ENCODE measurements at regions not wholly inside any gene's neighbourhood (a gene's known extent, or its start where the extent isn't known, plus 50 kb on each side); places are given as distances from the start of the nearest gene placed in this dataset.
"Not testable (repeated sequence)": the region's sequence is repeated elsewhere in the genome, so short reads cannot be mapped to it uniquely, and the experiment has no call there.

- 82 to 89% (median 87%) methylated on average over 4 of the region's 4 CpGs for WGBS, 5 donors
- H3K27me3 ChIP-seq, result no peaks in the 10 kb centered on the region
- no peak overlapping the region for H3K27ac ChIP-seq
- no peak overlapping the region for H3K4me3 ChIP-seq
- no peak for TF ChIP-seq POLR2AphosphoS5 (IDR thresholded peaks at IDR 0.05)
- no peak for TF ChIP-seq POLR2A (IDR thresholded peaks at IDR 0.05)
- no peak for TF ChIP-seq EP300 (IDR thresholded peaks at IDR 0.05)
- no peak for TF ChIP-seq CTCF (IDR thresholded peaks at IDR 0.05)
- no peaks in the 10 kb centered on the region for H3K9me3 ChIP-seq
- no peaks in the 10 kb centered on the region for H3K36me3 ChIP-seq
- H3K4me1 ChIP-seq, result peaks cover 0 to 8% (median 0%) of the 10 kb centered on the region in 4 donors
- DNase-seq, result no peak
- intact Hi-C loops (cut with DNase I; ENCODE audit: low total_unique reads), result no loop called here
Measured at GRCh38 chr2:177000061-177000714, 212.4 kb upstream of the HNRNPA3 start.

- WGBS, 5 donors, result 80 to 93% (median 90%) methylated on average over 4 of the region's 4 CpGs
- DNase-seq, result no peak
- Histone ChIP-seq H3K27me3 (no peaks in the 10 kb centered on the region), H3K4me1 (peaks cover 0 to 8% (median 0%) of the 10 kb centered on the region in 4 donors), H3K36me3 (no peaks in the 10 kb centered on the region), H3K27ac (no peak overlapping the region), H3K4me3 (no peak overlapping the region), H3K9me3 (no peaks in the 10 kb centered on the region)
- no peak for TF ChIP-seq CTCF (IDR thresholded peaks at IDR 0.05)
- no peak for TF ChIP-seq EP300 (IDR thresholded peaks at IDR 0.05)
- TF ChIP-seq POLR2AphosphoS5 (IDR thresholded peaks at IDR 0.05), result no peak
- no peak for TF ChIP-seq POLR2A (IDR thresholded peaks at IDR 0.05)
- intact Hi-C loops (cut with DNase I; ENCODE audit: low total_unique reads), result no loop called here
Measured at GRCh38 chr2:177000715-177001072, 211.9 kb upstream of the HNRNPA3 start.

- intact Hi-C loops (cut with DNase I; ENCODE audit: low total_unique reads), result no loop called here
- Histone ChIP-seq H3K27ac (no peak overlapping the region), H3K4me1 (peaks cover 0 to 8% (median 0%) of the 10 kb centered on the region in 4 donors), H3K4me3 (no peak overlapping the region), H3K36me3 (no peaks in the 10 kb centered on the region), H3K9me3 (no peaks in the 10 kb centered on the region), H3K27me3 (no peaks in the 10 kb centered on the region)
- TF ChIP-seq EP300 (IDR thresholded peaks at IDR 0.05) (no peak), POLR2AphosphoS5 (IDR thresholded peaks at IDR 0.05) (no peak), CTCF (IDR thresholded peaks at IDR 0.05) (no peak), POLR2A (IDR thresholded peaks at IDR 0.05) (no peak)
- 79 to 100% (median 86%) methylated on average over 2 of the region's 2 CpGs for WGBS, 5 donors
- no peak for DNase-seq
Measured at GRCh38 chr2:177001334-177001733, 211.3 kb upstream of the HNRNPA3 start.

- peaks cover 0 to 5% (median 0%) of the 10 kb centered on the region in 4 donors for H3K9me3 ChIP-seq
- DNase-seq, result no peak
- H3K27ac ChIP-seq, result no peak overlapping the region
- TF ChIP-seq EP300 (IDR thresholded peaks at IDR 0.05), result no peak
- no peak for TF ChIP-seq POLR2AphosphoS5 (IDR thresholded peaks at IDR 0.05)
- no peak for TF ChIP-seq CTCF (IDR thresholded peaks at IDR 0.05)
- no peak for TF ChIP-seq POLR2A (IDR thresholded peaks at IDR 0.05)
- H3K36me3 ChIP-seq, result no peaks in the 10 kb centered on the region
- WGBS, 5 donors, result 81 to 85% (median 83%) methylated on average over 3 of the region's 3 CpGs
- H3K4me3 ChIP-seq, result no peak overlapping the region
- intact Hi-C loops (cut with DNase I; ENCODE audit: low total_unique reads), result no loop called here
- H3K27me3 ChIP-seq, result peaks cover 0 to 3% (median 0%) of the 10 kb centered on the region in 3 donors
- H3K4me1 ChIP-seq, result no peaks in the 10 kb centered on the region
Measured at GRCh38 chr2:177002983-177003382, 209.6 kb upstream of the HNRNPA3 start.

- H3K4me3 ChIP-seq; intact Hi-C loops (cut with DNase I; ENCODE audit: low total_unique reads); H3K9me3 ChIP-seq; DNase-seq; H3K4me1 ChIP-seq; H3K36me3 ChIP-seq; H3K27ac ChIP-seq; H3K27me3 ChIP-seq: not testable (repeated sequence)
- 91 to 97% (median 93%) methylated on average over 24 to 28 of the region's 28 CpGs for WGBS, 5 donors
Measured at GRCh38 chr2:177007726-177008125, 204.9 kb upstream of the HNRNPA3 start.

- H3K36me3 ChIP-seq; H3K27me3 ChIP-seq; DNase-seq; H3K9me3 ChIP-seq; H3K4me1 ChIP-seq; intact Hi-C loops (cut with DNase I; ENCODE audit: low total_unique reads); H3K4me3 ChIP-seq; H3K27ac ChIP-seq: not testable (repeated sequence)
- 77 to 80% (median 79%) methylated on average over 17 of the region's 17 CpGs for WGBS, 5 donors
Measured at GRCh38 chr2:177008662-177009061, 203.9 kb upstream of the HNRNPA3 start.

Measured in stomach (tissue), 8 donors.